DND-41 (cell line): ENCODE measurements at regions not wholly inside any gene's neighbourhood (a gene's known extent, or its start where the extent isn't known, plus 50 kb on each side); places are given as distances from the start of the nearest gene placed in this dataset.

Experiments
- CTCF ChIP-seq: IDR thresholded peaks from 2 replicates; pipeline ENCODE4 v1.5.1; 2012; ENCODE audit warnings: borderline replicate concordance, low read length, moderate library complexity, mild to moderate bottlenecking; ENCODE audit not compliant: poor library complexity, severe bottlenecking; ENCODE audit errors: extremely low read depth
- EZH2 ChIP-seq: IDR thresholded peaks from 3 replicates; pipeline ENCODE4 v1.6.1; 2012; ENCODE audit warnings: borderline replicate concordance, low read depth, mild to moderate bottlenecking, moderate library complexity, low read length, inconsistent platforms; ENCODE audit not compliant: severe bottlenecking

- TF ChIP-seq CTCF (no peak), EZH2 (no peak)
Observed at GRCh38 chr9:25939126-25939525, 260.9 kb upstream of the TUSC1 start.
